NCI-H128 (cell line): ENCODE measurements at regions not wholly inside any gene's neighbourhood (a gene's known extent, or its start where the extent isn't known, plus 50 kb on each side); places are given as distances from the start of the nearest gene placed in this dataset.

Experiments used
- DNase-seq: peaks from one replicate; lab custom pipeline; 2025; ENCODE audit not compliant: unreplicated experiment; lab: John Stamatoyannopoulos, UW

- DNase-seq, result no peak
Observed at GRCh38 chr20:10986586-10986985, 312.8 kb upstream of the JAG1 start.

GRCh38 chr20:10987651-10988383 lies 314.0 kb upstream of the JAG1 start:
- no peak for DNase-seq

GRCh38 chr20:10990625-10991382 lies 317.0 kb upstream of the JAG1 start:
- DNase-seq, result no peak

GRCh38 chr20:10992731-10993130 lies 318.9 kb upstream of the JAG1 start:
- DNase-seq, result no peak

GRCh38 chr20:10994991-10995700 lies 321.3 kb upstream of the JAG1 start:
- no peak for DNase-seq

GRCh38 chr20:10998476-10998875 lies 324.7 kb upstream of the JAG1 start:
- no peak for DNase-seq

GRCh38 chr20:11000416-11000815 lies 326.6 kb upstream of the JAG1 start:
- no peak for DNase-seq

GRCh38 chr20:11001302-11001701 lies 327.5 kb upstream of the JAG1 start:
- DNase-seq, result no peak

GRCh38 chr20:11001764-11002540 lies 328.2 kb upstream of the JAG1 start:
- no peak for DNase-seq

- DNase-seq, result no peak
Observed at GRCh38 chr20:11003341-11003740, 329.5 kb upstream of the JAG1 start.

GRCh38 chr20:11008444-11009033 lies 334.7 kb upstream of the JAG1 start:
- no peak for DNase-seq

GRCh38 chr20:11011653-11012052 lies 337.9 kb upstream of the JAG1 start:
- no peak for DNase-seq

- no peak for DNase-seq
Observed at GRCh38 chr20:11012975-11013374, 339.2 kb upstream of the JAG1 start.

GRCh38 chr20:11013801-11014200 lies 340.0 kb upstream of the JAG1 start:
- DNase-seq, result no peak

- DNase-seq, result no peak
Observed at GRCh38 chr20:11015440-11015839, 341.6 kb upstream of the JAG1 start.

- DNase-seq, result no peak
Observed at GRCh38 chr20:11017446-11017845, 343.6 kb upstream of the JAG1 start.

- no peak for DNase-seq
Observed at GRCh38 chr20:11018668-11019170, 344.9 kb upstream of the JAG1 start.

GRCh38 chr20:11020712-11021111 lies 346.9 kb upstream of the JAG1 start:
- no peak for DNase-seq

GRCh38 chr20:11027224-11027623 lies 353.4 kb upstream of the JAG1 start:
- DNase-seq, result no peak

GRCh38 chr20:11030351-11030750 lies 356.6 kb upstream of the JAG1 start:
- no peak for DNase-seq

- no peak for DNase-seq
Observed at GRCh38 chr20:11031300-11031699, 357.5 kb upstream of the JAG1 start.
